ENCODE measurements at regions not wholly inside any gene's neighbourhood (a gene's known extent, or its start where the extent isn't known, plus 50 kb on each side); places are given as distances from the start of the nearest gene placed in this dataset.

DNA sequence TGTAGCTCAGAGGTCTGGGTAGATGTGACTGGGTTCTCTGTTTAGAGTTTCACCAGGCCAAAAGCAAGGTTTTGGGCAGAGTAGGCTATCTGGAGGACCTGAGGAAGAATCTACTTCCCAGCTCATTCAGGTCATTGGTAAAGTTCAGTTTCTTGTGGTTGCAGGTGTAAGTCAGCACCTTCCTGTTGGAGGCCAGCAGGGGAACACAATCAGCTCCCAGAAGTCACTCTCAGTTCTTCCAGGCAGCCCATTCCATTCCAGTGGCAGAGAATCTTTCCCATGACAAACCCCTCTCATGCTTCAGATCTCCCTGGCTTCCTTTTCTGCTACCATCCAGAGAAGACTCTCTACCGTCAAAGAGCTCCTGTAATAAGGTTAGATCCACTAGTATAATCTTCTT is 176.2 kb upstream of the UFM1 start:
- TF ChIP-seq SUZ12 (IDR thresholded peaks at IDR 0.05; ENCODE audit: extremely low read depth, insufficient read depth, insufficient read length) (no peak), ZNF274 (IDR thresholded peaks at IDR 0.05; ENCODE audit: low read depth, low read length) (no peak)
